SK-N-SH (cell line): ENCODE measurements at regions not wholly inside any gene's neighbourhood (a gene's known extent, or its start where the extent isn't known, plus 50 kb on each side); places are given as distances from the start of the nearest gene placed in this dataset.

Source experiments
- CTCF ChIA-PET: fragments of 300-600, 350-600 bp; formaldehyde crosslinking; extraction: SDS; loops from one replicate; lab custom pipeline; 2021; lab: Yijun Ruan, JAX
- POLR2A ChIA-PET: fragments of 350-600 bp; sonication (Branson Sonifier 250); formaldehyde crosslinking; extraction: SDS; loops from one replicate; lab custom pipeline; 2020; ENCODE audit warnings: antibody characterized with exemption, inconsistent platforms; lab: Yijun Ruan, JAX
- DNase-seq: peaks from one replicate; pipeline ENCODE4 v3.0.0; 2012
- H2AFZ ChIP-seq: fragments of 200-600 bp; sonication (generic); 2 replicates; pipeline ENCODE4 v1.8.1; 2016; ENCODE audit warnings: antibody characterized with exemption, mild to moderate bottlenecking, low read depth
- H3F3A ChIP-seq: fragments of 200-600 bp; sonication (generic); replicated peaks from 2 replicates; pipeline ENCODE3; 2016; ENCODE audit warnings: antibody characterized with exemption, mild to moderate bottlenecking; ENCODE audit not compliant: insufficient read depth
- H3K27ac ChIP-seq, 2 experiments: fragments of 200-500 bp in 1 of 2; fragments of 200-600 bp in 1 of 2; sonication (Bioruptor generic) in 1 of 2; sonication (generic), shearing (Covaris generic) in 1 of 2; 2 replicates each; pipeline versions ENCODE4 v1.5.1 to v1.6.1; 2014 to 2016; ENCODE audit warnings: low read depth in 2 of 2, inconsistent platforms in 1 of 2, low read length in 1 of 2, mild to moderate bottlenecking in 1 of 2, mixed read lengths in 1 of 2
- H3K27me3 ChIP-seq: fragments of 200-600 bp; sonication (generic), shearing (Covaris generic); 2 replicates; pipeline ENCODE4 v1.6.1; 2016; ENCODE audit warnings: mixed run types; ENCODE audit not compliant: insufficient read depth
- H3K36me3 ChIP-seq, 2 experiments: fragments of 200-500 bp in 1 of 2; fragments of 200-600 bp in 1 of 2; sonication (Bioruptor generic) in 1 of 2; sonication (generic) in 1 of 2; replicated peaks in 1 of 2; 2 replicates each; pipeline versions ENCODE3 to v1.5.1; 2014 to 2016; ENCODE audit warnings: low read length in 1 of 2, mild to moderate bottlenecking in 1 of 2; ENCODE audit not compliant: insufficient read depth in 2 of 2, control insufficient read depth in 1 of 2
- H3K4me1 ChIP-seq, 2 experiments: fragments of 200-500 bp in 1 of 2; fragments of 200-600 bp in 1 of 2; sonication (Bioruptor generic) in 1 of 2; sonication (generic), shearing (Covaris generic) in 1 of 2; 2 replicates each; pipeline versions ENCODE4 v1.5.1 to v1.6.1; 2014 to 2016; ENCODE audit warnings: low read depth in 1 of 2, low read length in 1 of 2, mixed run types in 1 of 2; ENCODE audit not compliant: insufficient read depth in 2 of 2, control insufficient read depth in 1 of 2
- H3K4me2 ChIP-seq: fragments of 200-600 bp; sonication (generic), shearing (Covaris generic); 2 replicates; pipeline ENCODE4 v1.6.1; 2017; ENCODE audit warnings: mixed run types
- H3K4me3 ChIP-seq, 2 experiments: fragments of 200-500 bp in 1 of 2; fragments of 200-600 bp in 1 of 2; sonication (Bioruptor generic) in 1 of 2; sonication (generic), shearing (Covaris generic) in 1 of 2; 2 replicates each; pipeline versions ENCODE4 v1.5.1 to v1.8.1; 2014 to 2016; ENCODE audit warnings: low read depth in 2 of 2, inconsistent platforms in 1 of 2, low read length in 1 of 2, mild to moderate bottlenecking in 1 of 2, mixed read lengths in 1 of 2, moderate library complexity in 1 of 2
- H3K79me2 ChIP-seq: fragments of 200-600 bp; sonication (generic); 2 replicates; pipeline ENCODE4 v1.8.1; 2017; ENCODE audit warnings: mild to moderate bottlenecking; ENCODE audit not compliant: insufficient read depth
- H3K9ac ChIP-seq: fragments of 200-600 bp; sonication (generic); 2 replicates; pipeline ENCODE4 v1.6.1; 2017; ENCODE audit warnings: mixed run types
- H3K9me2 ChIP-seq: fragments of 200-600 bp; sonication (generic); 2 replicates; pipeline ENCODE4 v1.6.1; 2017; ENCODE audit warnings: mixed run types
- H3K9me3 ChIP-seq: fragments of 200-600 bp; sonication (generic); 2 replicates; pipeline ENCODE4 v1.6.1; 2017; ENCODE audit warnings: mixed run types, mild to moderate bottlenecking, moderate library complexity
- H4K20me1 ChIP-seq: fragments of 200-600 bp; sonication (generic); 2 replicates; pipeline ENCODE4 v1.6.1; 2017; ENCODE audit warnings: mild to moderate bottlenecking, mixed run types; ENCODE audit not compliant: insufficient read depth
- CHD2 ChIP-seq: fragments of 150-350 bp; IDR thresholded peaks from 2 replicates; pipeline ENCODE4 v1.6.1; 2018; ENCODE audit warnings: low read length; ENCODE audit not compliant: partially characterized antibody
- CTCF ChIP-seq: fragments of 200-600 bp; sonication (generic); IDR thresholded peaks from 2 replicates; pipeline ENCODE4 v1.6.1; 2017; ENCODE audit warnings: antibody characterized with exemption, mild to moderate bottlenecking, moderate library complexity
- FOXJ3 ChIP-seq: sonication (generic); formaldehyde crosslinking; IDR thresholded peaks from 2 replicates; pipeline ENCODE4 v1.5.1; 2020; ENCODE audit warnings: mild to moderate bottlenecking, missing genetic modification reagents
- FOXM1 ChIP-seq: IDR thresholded peaks from 2 replicates; pipeline ENCODE4 v1.4.0; 2012; ENCODE audit warnings: low read depth, mild to moderate bottlenecking
- GATA2 ChIP-seq: sonication (generic); formaldehyde crosslinking; IDR thresholded peaks from 2 replicates; pipeline ENCODE4 v1.5.0; 2020; ENCODE audit warnings: mild to moderate bottlenecking, missing genetic modification reagents
- MAX ChIP-seq: IDR thresholded peaks from 2 replicates; pipeline ENCODE4 v1.4.0; 2012; ENCODE audit warnings: low read depth
- MEF2A ChIP-seq: IDR thresholded peaks from 2 replicates; pipeline ENCODE4 v1.4.0; 2012; ENCODE audit warnings: low read depth, borderline replicate concordance
- MXI1 ChIP-seq: IDR thresholded peaks from 2 replicates; pipeline ENCODE4 v1.6.1; 2012; ENCODE audit warnings: mild to moderate bottlenecking, low read depth, low read length, improper control_type of control experiment
- NRF1 ChIP-seq: IDR thresholded peaks from 2 replicates; pipeline ENCODE4 v1.6.1; 2012; ENCODE audit warnings: low read depth, mild to moderate bottlenecking, low read length
- RCOR1 ChIP-seq: fragments of 150-350 bp; IDR thresholded peaks from 2 replicates; pipeline ENCODE4 v1.6.1; 2017; ENCODE audit warnings: antibody characterized with exemption, low read length
- RXRA ChIP-seq: IDR thresholded peaks from 2 replicates; pipeline ENCODE4 v1.4.0; 2012; ENCODE audit warnings: low read depth, mild to moderate bottlenecking, borderline replicate concordance
- SIN3A ChIP-seq: IDR thresholded peaks from 2 replicates; pipeline ENCODE4 v1.6.1; 2012; ENCODE audit warnings: low read depth, mild to moderate bottlenecking, low read length, moderate library complexity, borderline replicate concordance
- SMC3 ChIP-seq: IDR thresholded peaks from 2 replicates; pipeline ENCODE4 v1.6.1; 2012; ENCODE audit warnings: low read depth, low read length, improper control_type of control experiment
- USF2 ChIP-seq: fragments of 150-350 bp; IDR thresholded peaks from 2 replicates; pipeline ENCODE4 v1.6.1; 2017; ENCODE audit warnings: antibody characterized with exemption, low read length, low read depth, borderline replicate concordance
- YY1 ChIP-seq: IDR thresholded peaks from 2 replicates; pipeline ENCODE4 v1.4.0; 2012; ENCODE audit warnings: low read depth, mild to moderate bottlenecking
- ZBTB33 ChIP-seq: IDR thresholded peaks from 2 replicates; pipeline ENCODE4 v1.4.0; 2012; ENCODE audit warnings: low read depth, borderline replicate concordance
- WGBS: methylation state at CpG from one replicate; pipeline ENCODE4 v1.1.6; 2017; ENCODE audit warnings: low lambda C conversion rate; 5-methylcytosine and 5-hydroxymethylcytosine counted together
- TF ChIP-seq, protein P1 (sequence below): IDR thresholded peaks from 2 replicates; pipeline ENCODE4 v1.4.0; 2012; ENCODE audit warnings: low read depth, borderline replicate concordance
- TF ChIP-seq, protein P2 (sequence below): IDR thresholded peaks from 2 replicates; pipeline ENCODE4; 2012

- Histone ChIP-seq H3K9me2 (no peaks in the 10 kb centered on the region), H3K36me3 (no peaks in the 10 kb centered on the region), H4K20me1 (no peaks in the 10 kb centered on the region), H3K27ac (no peak overlapping the region), H3K79me2 (no peaks in the 10 kb centered on the region), H3K9me3 (no peaks in the 10 kb centered on the region), H2AFZ (no peak overlapping the region), H3K4me2 (no peak overlapping the region), H3K9ac (no peak overlapping the region), H3F3A (no peaks in the 10 kb centered on the region), H3K27me3 (no peaks in the 10 kb centered on the region; the same call in 1 of the 2 replicates), H3K4me3 (no peak overlapping the region), H3K4me1 (no peaks in the 10 kb centered on the region)
- ChIA-PET POLR2A (interaction anchor here (0.6 kb wide), 1 partner anchor 1643 kb away, joined by 3 read pairs; no protein-coding TSS in a partner anchor), CTCF (no interaction called here)
- 0% methylated on average over 2 of the region's 2 CpGs for WGBS
- DNase-seq: no peak
- TF ChIP-seq MAX (no peak), USF2 (no peak), CHD2 (no peak), MEF2A (no peak), CTCF (no peak), GATA2 (CRISPR knock-in tag) (no peak), RCOR1 (no peak), YY1 (no peak), SIN3A (no peak)
- TF ChIP-seq, protein P1, sequence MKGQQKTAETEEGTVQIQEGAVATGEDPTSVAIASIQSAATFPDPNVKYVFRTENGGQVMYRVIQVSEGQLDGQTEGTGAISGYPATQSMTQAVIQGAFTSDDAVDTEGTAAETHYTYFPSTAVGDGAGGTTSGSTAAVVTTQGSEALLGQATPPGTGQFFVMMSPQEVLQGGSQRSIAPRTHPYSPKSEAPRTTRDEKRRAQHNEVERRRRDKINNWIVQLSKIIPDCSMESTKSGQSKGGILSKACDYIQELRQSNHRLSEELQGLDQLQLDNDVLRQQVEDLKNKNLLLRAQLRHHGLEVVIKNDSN: no peak
- TF ChIP-seq, protein P2, sequence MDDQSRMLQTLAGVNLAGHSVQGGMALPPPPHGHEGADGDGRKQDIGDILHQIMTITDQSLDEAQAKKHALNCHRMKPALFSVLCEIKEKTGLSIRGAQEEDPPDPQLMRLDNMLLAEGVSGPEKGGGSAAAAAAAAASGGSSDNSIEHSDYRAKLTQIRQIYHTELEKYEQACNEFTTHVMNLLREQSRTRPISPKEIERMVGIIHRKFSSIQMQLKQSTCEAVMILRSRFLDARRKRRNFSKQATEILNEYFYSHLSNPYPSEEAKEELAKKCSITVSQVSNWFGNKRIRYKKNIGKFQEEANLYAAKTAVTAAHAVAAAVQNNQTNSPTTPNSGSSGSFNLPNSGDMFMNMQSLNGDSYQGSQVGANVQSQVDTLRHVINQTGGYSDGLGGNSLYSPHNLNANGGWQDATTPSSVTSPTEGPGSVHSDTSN: no peak
These were observed 220.2 kb downstream of the SUCLG1 start for GRCh38 chr2:84238907-84239306.

DNA sequence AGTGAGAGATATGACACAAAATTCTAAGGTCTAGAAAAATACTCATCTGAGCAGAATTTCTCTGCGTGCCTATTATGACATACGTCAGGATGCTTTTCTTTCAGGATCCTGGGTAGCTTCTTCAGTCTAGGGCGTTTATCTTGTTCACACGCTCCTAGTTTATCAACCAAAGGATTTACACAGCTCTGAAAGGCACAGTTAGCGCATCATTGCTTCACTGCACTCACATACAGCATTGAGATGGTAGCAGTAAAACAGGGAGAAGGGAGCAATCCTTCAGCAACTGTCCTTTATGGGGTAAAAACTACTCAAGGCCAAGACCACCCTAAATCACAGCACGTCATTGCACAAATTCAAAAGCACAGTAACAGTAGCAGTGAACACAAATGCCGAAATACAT lies 222.8 kb downstream of the SUCLG1 start:
- Histone ChIP-seq H3K4me3 (no peak overlapping the region), H3K27ac (no peak overlapping the region)
- no peak for TF ChIP-seq SMC3
- no peak for TF ChIP-seq NRF1
- TF ChIP-seq RXRA: no peak
- TF ChIP-seq MEF2A: no peak
- TF ChIP-seq FOXJ3 (CRISPR knock-in tag): no peak
- TF ChIP-seq FOXM1: no peak
- TF ChIP-seq ZBTB33: no peak
- TF ChIP-seq MXI1: no peak
- TF ChIP-seq CTCF: no peak
- TF ChIP-seq, all 33 proteins: peak for 0
- no peaks in the 10 kb centered on the region for H4K20me1 ChIP-seq
- 21% methylated on average over 7 of the region's 7 CpGs for WGBS
- ChIA-PET POLR2A (no interaction called here), CTCF (no interaction called here)
- H3K9ac ChIP-seq: no peak overlapping the region
- no peak overlapping the region for H3K4me2 ChIP-seq
- no peaks in the 10 kb centered on the region for H3K9me2 ChIP-seq
- no peaks in the 10 kb centered on the region for H3K36me3 ChIP-seq
- no peak for DNase-seq
- H3K4me1 ChIP-seq: no peaks in the 10 kb centered on the region
- H3K27me3 ChIP-seq: no peaks in the 10 kb centered on the region
- no peaks in the 10 kb centered on the region for H3K79me2 ChIP-seq
- no peaks in the 10 kb centered on the region for H3K9me3 ChIP-seq
- no peaks in the 10 kb centered on the region for H3F3A ChIP-seq
- no peak overlapping the region for H2AFZ ChIP-seq
